HG02571 (cell line): ENCODE measurements at regions not wholly inside any gene's neighbourhood (a gene's known extent, or its start where the extent isn't known, plus 50 kb on each side); places are given as distances from the start of the nearest gene placed in this dataset.

ENCODE experiments used
- ATAC-seq: cut with Tn5 transposase; IDR thresholded peaks from one replicate; pipeline ENCODE4 v1.9.1; 2021; ENCODE audit warnings: mild to moderate bottlenecking, moderate library complexity; ENCODE audit not compliant: unreplicated experiment

- ATAC-seq = no peak
These were observed 1420.3 kb downstream of the UQCRFS1 start for GRCh38 chr19:27792576-27793127.

GRCh38 chr19:27780367-27781075, 1432.4 kb downstream of the UQCRFS1 start:
- ATAC-seq = no peak

GRCh38 chr19:27779954-27780353, 1433.0 kb downstream of the UQCRFS1 start:
- no peak for ATAC-seq

DNA sequence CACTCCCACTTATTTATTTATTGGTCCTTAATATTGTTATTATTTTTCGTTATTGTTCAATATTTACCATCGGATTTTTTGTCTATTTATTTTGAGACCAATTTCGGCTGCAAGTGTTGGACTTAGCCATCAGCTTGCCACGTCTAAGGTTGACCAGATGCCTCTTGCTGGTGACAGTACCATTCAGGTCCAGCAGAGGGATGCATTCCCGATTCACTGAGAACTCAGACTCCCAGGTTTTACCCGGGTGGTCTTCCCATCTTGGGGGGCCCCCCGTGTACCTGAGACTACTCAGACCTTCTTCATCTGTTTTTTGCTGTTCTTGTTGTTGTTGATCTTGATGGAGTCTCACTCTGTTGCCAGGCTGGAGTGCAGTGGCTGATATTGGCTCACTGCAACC, 1435.2 kb downstream of the UQCRFS1 start:
- ATAC-seq = no peak

DNA sequence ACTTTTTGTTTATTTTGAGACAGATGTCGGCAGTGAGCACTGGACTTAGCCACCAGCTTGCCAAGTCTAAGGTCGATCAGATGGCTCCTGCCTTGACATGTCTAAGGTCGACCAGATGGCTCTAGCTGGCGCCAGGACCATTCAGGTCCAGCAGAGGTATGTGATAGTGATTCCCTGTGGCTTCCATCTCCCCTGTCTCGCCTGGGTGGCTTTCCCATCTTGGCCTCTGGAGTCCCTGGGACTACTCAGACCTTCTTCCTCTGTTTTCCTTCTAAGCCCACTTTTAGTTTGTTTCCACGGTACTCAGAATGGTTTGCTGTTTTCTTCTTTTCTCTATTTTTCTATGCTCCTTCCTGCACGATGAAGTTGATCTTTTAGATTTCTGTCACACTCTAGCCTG, 1435.7 kb downstream of the UQCRFS1 start:
- no peak for ATAC-seq

GRCh38 chr19:27776524-27776923, 1436.4 kb downstream of the UQCRFS1 start:
- no peak for ATAC-seq

- no peak for ATAC-seq
These were observed 1436.9 kb downstream of the UQCRFS1 start for GRCh38 chr19:27776020-27776419.

GRCh38 chr19:27775395-27775794, 1437.6 kb downstream of the UQCRFS1 start:
- no peak for ATAC-seq

GRCh38 chr19:27774827-27775226, 1438.1 kb downstream of the UQCRFS1 start:
- no peak for ATAC-seq

DNA sequence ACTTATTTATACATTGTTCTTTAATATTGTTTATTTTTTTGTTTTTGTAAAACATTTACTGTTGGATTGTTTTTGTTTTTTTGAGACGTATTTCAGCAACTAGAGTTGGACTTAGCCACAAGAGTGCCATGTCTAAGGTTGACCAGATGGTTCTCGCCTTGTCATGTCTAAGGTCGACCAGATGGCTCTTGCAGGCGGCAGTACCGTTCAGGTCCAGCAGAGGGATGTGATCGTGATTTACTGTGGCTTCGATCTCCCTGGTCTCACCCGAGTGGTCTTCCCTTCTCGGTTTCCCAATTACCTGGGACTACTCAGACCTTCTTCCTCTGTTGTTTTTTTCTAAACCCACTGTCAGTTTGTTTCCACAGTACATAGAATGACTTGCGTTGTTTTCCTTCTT, 1438.6 kb downstream of the UQCRFS1 start:
- no peak for ATAC-seq

- ATAC-seq = no peak
These were observed 1439.4 kb downstream of the UQCRFS1 start for GRCh38 chr19:27773318-27774094.

DNA sequence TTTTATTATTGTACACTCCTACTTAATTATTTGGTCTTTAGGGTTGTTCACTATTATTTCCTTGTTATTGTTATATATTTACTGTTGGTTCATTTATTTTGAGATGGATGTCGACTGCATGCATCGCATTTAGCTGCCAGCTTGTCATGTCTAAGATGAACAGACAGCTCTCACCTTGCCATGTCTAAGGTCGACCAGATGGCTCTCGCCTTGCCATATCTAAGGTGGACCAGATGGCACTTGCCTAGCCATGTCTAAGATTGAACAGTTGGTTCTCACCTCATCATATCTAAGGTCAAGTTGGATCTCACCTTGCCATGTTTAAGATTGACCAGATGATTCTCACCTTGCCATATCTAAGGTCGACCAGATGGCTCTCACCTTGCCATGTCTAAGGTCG, 1440.9 kb downstream of the UQCRFS1 start:
- no peak for ATAC-seq

DNA sequence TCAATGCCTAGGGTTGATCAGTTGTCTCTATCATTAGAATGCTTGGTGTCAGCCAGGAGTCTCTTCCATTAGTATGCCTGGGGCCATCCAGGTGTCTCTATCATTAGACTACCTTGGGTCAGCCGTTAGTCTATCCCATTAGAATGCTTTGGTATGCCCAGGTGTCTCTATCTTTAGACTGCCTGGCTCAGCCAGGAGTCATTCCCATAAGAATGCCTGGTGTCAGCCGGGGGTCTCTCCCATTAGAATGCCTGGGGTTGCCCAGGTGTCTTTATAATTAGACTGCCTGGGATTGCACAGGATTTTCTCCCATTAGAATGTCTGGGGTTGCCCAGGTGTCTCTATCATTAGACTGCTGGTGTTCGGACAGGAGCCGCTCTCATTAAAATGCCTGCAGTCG, 1442.9 kb downstream of the UQCRFS1 start:
- no peak for ATAC-seq

DNA sequence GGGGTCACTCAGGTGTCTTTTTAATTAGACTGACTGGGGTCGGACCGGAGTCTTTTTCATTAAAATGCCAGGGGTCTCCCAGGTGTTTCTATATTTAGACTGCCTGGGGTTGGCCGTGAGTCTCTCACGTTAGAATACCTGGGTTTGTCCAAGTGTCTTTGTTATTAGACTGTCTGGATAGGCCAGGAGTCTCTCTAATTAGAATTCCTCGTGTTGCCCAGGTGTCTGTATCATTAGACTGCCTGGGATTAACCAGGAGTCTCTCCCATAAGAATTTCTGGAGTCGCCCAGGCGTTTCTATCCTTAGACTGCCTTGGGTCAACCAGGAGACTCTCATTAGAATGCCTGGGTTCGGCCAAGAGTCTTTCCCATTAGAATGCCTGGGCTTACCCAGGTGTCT, 1445.7 kb downstream of the UQCRFS1 start:
- ATAC-seq = no peak

DNA sequence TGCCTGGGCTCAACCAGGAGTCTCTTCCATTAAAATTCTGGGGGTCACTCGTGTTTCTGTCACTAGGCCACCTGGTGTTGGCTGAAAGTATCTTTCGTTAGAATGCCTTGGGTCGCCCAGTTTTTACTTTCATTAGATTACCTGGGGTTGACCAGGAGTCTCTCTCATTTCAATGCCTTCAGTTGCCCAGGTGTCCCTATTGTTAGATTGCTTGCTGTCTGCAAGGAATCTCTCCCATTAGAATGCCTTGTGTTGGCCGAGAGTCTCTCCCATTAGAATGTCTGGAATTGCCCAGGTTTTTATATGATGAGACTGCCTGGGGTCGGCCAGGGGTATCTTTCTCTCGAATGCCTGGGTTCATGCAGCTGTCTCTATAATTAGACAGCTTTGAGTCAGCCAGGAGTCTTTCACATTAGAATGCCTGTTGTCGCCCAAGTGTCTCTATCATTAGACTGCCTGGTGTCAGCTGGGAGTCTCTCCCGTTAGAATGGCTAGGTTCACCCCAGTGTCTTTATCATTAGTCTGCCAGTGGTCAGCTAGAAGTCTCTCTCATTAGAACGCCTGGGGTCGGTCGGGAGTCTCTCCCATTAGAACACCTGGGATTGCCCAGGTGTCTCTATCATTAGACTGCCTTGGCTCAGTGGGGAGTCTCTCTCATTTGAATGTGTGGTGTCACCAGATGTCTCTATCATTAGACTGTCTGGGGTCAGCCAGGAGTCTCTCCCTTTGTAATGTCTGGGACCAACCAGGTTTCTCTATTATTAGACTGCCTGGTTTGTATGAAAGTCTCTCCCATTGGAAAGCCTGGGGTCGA, 1446.8 kb downstream of the UQCRFS1 start:
- ATAC-seq = no peak

GRCh38 chr19:27765397-27765796, 1447.6 kb downstream of the UQCRFS1 start:
- no peak for ATAC-seq

GRCh38 chr19:27764186-27764804, 1448.7 kb downstream of the UQCRFS1 start:
- ATAC-seq = no peak

DNA sequence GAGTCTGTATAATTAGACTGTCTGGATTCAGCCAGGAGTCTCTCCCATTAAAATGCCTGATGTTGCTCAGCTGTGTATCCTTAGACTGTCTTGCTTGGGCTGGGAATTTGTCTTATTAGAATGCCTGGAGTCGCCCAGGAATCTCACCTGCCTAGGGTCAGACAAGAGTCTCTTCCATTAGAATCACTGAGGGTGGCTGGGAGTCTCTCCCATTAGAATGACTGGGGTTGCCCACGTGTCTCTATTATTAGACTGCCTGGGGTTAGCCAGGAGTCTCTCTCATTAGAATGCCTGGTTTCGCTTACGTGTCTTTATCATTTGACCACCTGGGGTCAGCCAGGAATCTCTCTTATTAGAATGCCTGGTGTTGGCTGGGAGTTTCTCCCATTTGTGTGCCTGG, 1450.0 kb downstream of the UQCRFS1 start:
- no peak for ATAC-seq

DNA sequence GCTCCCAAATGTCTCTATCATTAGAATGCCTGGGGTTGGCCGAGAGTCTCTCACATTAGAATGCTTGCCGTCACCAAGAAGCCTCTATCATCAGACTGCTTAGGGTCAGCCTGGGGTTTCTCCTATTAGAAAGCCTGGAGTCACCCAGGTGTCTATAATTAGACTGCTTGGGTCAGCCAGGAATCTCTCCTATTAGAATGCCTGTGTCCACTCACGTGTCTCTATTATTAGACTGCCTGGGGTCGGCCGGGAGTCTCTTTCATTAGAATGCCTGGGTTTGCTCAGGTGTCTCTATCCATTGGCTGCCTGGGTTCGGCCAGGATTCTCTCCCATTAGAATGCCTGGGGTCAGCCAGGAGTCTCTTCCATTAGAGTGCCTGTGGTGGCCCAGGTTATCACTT, 1453.1 kb downstream of the UQCRFS1 start:
- ATAC-seq = no peak

- ATAC-seq = no peak
These were observed 1454.1 kb downstream of the UQCRFS1 start for GRCh38 chr19:27758626-27759505.
